Neuronal stem cell (in vitro differentiated cells): ENCODE measurements at regions not wholly inside any gene's neighbourhood (a gene's known extent, or its start where the extent isn't known, plus 50 kb on each side); places are given as distances from the start of the nearest gene placed in this dataset.
A peak's percentile ranks its signal among the peaks of the same experiment; 100 is the strongest.
"Not testable (repeated sequence)": the region's sequence is repeated elsewhere in the genome, so short reads cannot be mapped to it uniquely, and the experiment has no call there.

ENCODE experiments used
- DNase-seq: peaks from one replicate; pipeline ENCODE4 v3.0.0-alpha.2; 2013; ENCODE audit warnings: low spot score
- H2AFZ ChIP-seq: one replicate; pipeline ENCODE4 v1.6.1; 2013; ENCODE audit warnings: mild to moderate bottlenecking, low read length, inconsistent platforms
- H2AK5ac ChIP-seq: 2 replicates; pipeline ENCODE4 v1.6.1; 2013; ENCODE audit warnings: low read depth, mild to moderate bottlenecking, inconsistent platforms, low read length, moderate library complexity, mixed read lengths
- H2BK120ac ChIP-seq: 2 replicates; pipeline ENCODE4 v1.6.1; 2013; ENCODE audit warnings: low read depth, mild to moderate bottlenecking, inconsistent platforms, low read length, moderate library complexity, mixed read lengths
- H2BK12ac ChIP-seq: one replicate; pipeline ENCODE4 v1.6.1; 2013; ENCODE audit warnings: low read length, inconsistent platforms
- H2BK15ac ChIP-seq: 2 replicates; pipeline ENCODE4 v1.6.1; 2013; ENCODE audit warnings: mild to moderate bottlenecking, low read length, inconsistent platforms, mixed read lengths
- H2BK5ac ChIP-seq: one replicate; pipeline ENCODE4 v1.6.1; 2013; ENCODE audit warnings: inconsistent platforms, mild to moderate bottlenecking, low read length, moderate library complexity
- H3K14ac ChIP-seq: one replicate; pipeline ENCODE4 v1.6.1; 2013; ENCODE audit warnings: low read length, inconsistent platforms
- H3K18ac ChIP-seq: 2 replicates; pipeline ENCODE4 v1.6.1; 2013; ENCODE audit warnings: low read length, inconsistent platforms
- H3K23ac ChIP-seq: 2 replicates; pipeline ENCODE4 v1.6.1; 2013; ENCODE audit warnings: low read depth, mild to moderate bottlenecking, mixed read lengths, low read length, inconsistent platforms; ENCODE audit not compliant: poor library complexity
- H3K27ac ChIP-seq: replicated peaks from 3 replicates; pipeline ENCODE4 v1.5.1; 2013; ENCODE audit warnings: low read length, inconsistent platforms
- H3K27me3 ChIP-seq, 3 experiments: 2 replicates each; pipeline ENCODE4 v1.6.1; 2013; ENCODE audit warnings: low read length in 3 of 3, mild to moderate bottlenecking in 2 of 3, inconsistent platforms in 1 of 3, low read depth in 1 of 3, mixed read lengths in 1 of 3, moderate library complexity in 1 of 3; ENCODE audit not compliant: control insufficient read depth in 3 of 3, insufficient read depth in 3 of 3
- H3K36me3 ChIP-seq, 2 donors: replicated peaks in 1 of 2; 2 replicates each; pipeline ENCODE4 v1.6.1; 2013; ENCODE audit warnings: low read length in 2 of 2; ENCODE audit not compliant: control insufficient read depth in 2 of 2, insufficient read depth in 2 of 2
- H3K4ac ChIP-seq: 2 replicates; pipeline ENCODE4 v1.6.1; 2013; ENCODE audit warnings: inconsistent platforms, mild to moderate bottlenecking, low read length, moderate library complexity
- H3K4me1 ChIP-seq, 2 donors: 1 replicate in 1 of 2; 2 replicates in 1 of 2; pipeline ENCODE4 v1.6.1; 2013; ENCODE audit warnings: low read length in 2 of 2, low read depth in 1 of 2; ENCODE audit not compliant: control insufficient read depth in 2 of 2, insufficient read depth in 1 of 2
- H3K4me2 ChIP-seq: one replicate; pipeline ENCODE4 v1.6.1; 2013; ENCODE audit warnings: mild to moderate bottlenecking, low read length, inconsistent platforms; ENCODE audit not compliant: insufficient read depth, poor library complexity, severe bottlenecking
- H3K4me3 ChIP-seq, 2 donors: 2 replicates each; pipeline ENCODE4 v1.5.1; 2013; ENCODE audit warnings: low read length in 2 of 2, mild to moderate bottlenecking in 2 of 2, inconsistent platforms in 1 of 2, moderate library complexity in 1 of 2
- H3K79me1 ChIP-seq: one replicate; pipeline ENCODE4 v1.6.1; 2013; ENCODE audit warnings: low read depth, mild to moderate bottlenecking, inconsistent platforms, low read length, moderate library complexity
- H3K9ac ChIP-seq: one replicate; pipeline ENCODE4 v1.6.1; 2013; ENCODE audit warnings: mild to moderate bottlenecking, low read depth, low read length, inconsistent platforms; ENCODE audit not compliant: poor library complexity
- H3K9me3 ChIP-seq, 2 donors: replicated peaks in 1 of 2; 2 replicates each; pipeline versions ENCODE3 to v1.6.1; 2013; ENCODE audit warnings: low read length in 2 of 2, mild to moderate bottlenecking in 2 of 2, inconsistent platforms in 1 of 2, low read depth in 1 of 2, mixed read lengths in 1 of 2, moderate library complexity in 1 of 2; ENCODE audit not compliant: control insufficient read depth in 2 of 2, insufficient read depth in 1 of 2
- H4K8ac ChIP-seq: one replicate; pipeline ENCODE4 v1.6.1; 2013; ENCODE audit warnings: low read depth, mild to moderate bottlenecking, inconsistent platforms, low read length, moderate library complexity
- H4K91ac ChIP-seq: one replicate; pipeline ENCODE4 v1.6.1; 2013; ENCODE audit warnings: low read length, low read depth, mild to moderate bottlenecking, inconsistent platforms; ENCODE audit not compliant: poor library complexity
- WGBS, 2 donors: extraction: QIAGEN DNeasy Blood & Tissue Kit; methylation state at CpG; one replicate each; pipeline ENCODE4 v1.1.7; 2013; ENCODE audit warnings: missing lambda C conversion rate in 2 of 2, mixed read lengths in 1 of 2; ENCODE audit not compliant: insufficient read length in 2 of 2, insufficient replicate concordance in 1 of 2; ENCODE audit errors: extremely low coverage in 2 of 2; 5-methylcytosine and 5-hydroxymethylcytosine counted together

GRCh38 chr5:142233083-142234032 is 91.5 kb downstream of the SPRY4 start:
- H3K27ac ChIP-seq = no peak overlapping the region
- H2BK5ac ChIP-seq = no peak overlapping the region
- H2AFZ ChIP-seq = no peak overlapping the region
- peaks cover 12 to 19% of the 10 kb centered on the region in 2 donors for H3K4me1 ChIP-seq
- no peak overlapping the region for H2BK12ac ChIP-seq
- H3K9ac ChIP-seq = no peak overlapping the region
- no peak overlapping the region for H3K18ac ChIP-seq
- no peaks in the 10 kb centered on the region for H3K27me3 ChIP-seq
- no peak overlapping the region for H3K4me2 ChIP-seq
- H3K4ac ChIP-seq = no peak overlapping the region
- H3K4me3 ChIP-seq = no peak overlapping the region
- H4K91ac ChIP-seq = no peak overlapping the region
- no peak overlapping the region for H4K8ac ChIP-seq
- no peaks in the 10 kb centered on the region for H3K79me1 ChIP-seq
- peaks cover 2 to 8% of the 10 kb centered on the region in 2 donors for H3K9me3 ChIP-seq
- H2BK120ac ChIP-seq = no peak overlapping the region
- H2BK15ac ChIP-seq = no peak overlapping the region
- no CpG with 5 or more reads among the region's 16 CpGs for WGBS, 2 donors
- no peak overlapping the region for H3K23ac ChIP-seq
- no peak overlapping the region for H3K14ac ChIP-seq
- H3K36me3 ChIP-seq = no peaks in the 10 kb centered on the region
- DNase-seq = no peak
- no peak overlapping the region for H2AK5ac ChIP-seq

- not testable (repeated sequence) for H2AFZ ChIP-seq, H2BK5ac ChIP-seq, H3K4me2 ChIP-seq, H2BK120ac ChIP-seq, H3K36me3 ChIP-seq, H4K8ac ChIP-seq, H3K27ac ChIP-seq, H3K4me3 ChIP-seq, H3K18ac ChIP-seq, H2AK5ac ChIP-seq, H3K79me1 ChIP-seq, H3K4ac ChIP-seq, H2BK15ac ChIP-seq, H3K27me3 ChIP-seq, DNase-seq, H4K91ac ChIP-seq, H2BK12ac ChIP-seq, H3K9ac ChIP-seq, H3K23ac ChIP-seq, H3K14ac ChIP-seq
- Histone ChIP-seq H3K9me3 (peaks cover 2 to 10% of the 10 kb centered on the region in 2 donors), H3K4me1 (peaks cover 11 to 14% of the 10 kb centered on the region in 2 donors)
- no CpG with 5 or more reads among the region's 4 CpGs for WGBS, 2 donors
These were observed 93.9 kb downstream of the SPRY4 start for GRCh38 chr5:142230949-142231348.

- no peaks in the 10 kb centered on the region for H3K36me3 ChIP-seq
- H2BK5ac ChIP-seq = no peak overlapping the region
- H3K79me1 ChIP-seq = no peaks in the 10 kb centered on the region
- no peak overlapping the region for H2AFZ ChIP-seq
- no peak overlapping the region for H4K8ac ChIP-seq
- no peak overlapping the region for H3K23ac ChIP-seq
- no peak overlapping the region for H3K9ac ChIP-seq
- H3K27me3 ChIP-seq = no peaks in the 10 kb centered on the region
- H2BK12ac ChIP-seq = no peak overlapping the region
- no peak overlapping the region for H2BK120ac ChIP-seq
- no peak overlapping the region for H3K14ac ChIP-seq
- peaks cover 5 to 23% of the 10 kb centered on the region in 2 donors for H3K4me1 ChIP-seq
- H3K4me3 ChIP-seq = no peak overlapping the region
- H4K91ac ChIP-seq = no peak overlapping the region
- no peak for DNase-seq
- no CpG with 5 or more reads among the region's 8 CpGs for WGBS, 2 donors
- peaks cover 2 to 10% of the 10 kb centered on the region in 2 donors for H3K9me3 ChIP-seq
- H3K4ac ChIP-seq = no peak overlapping the region
- no peak overlapping the region for H2BK15ac ChIP-seq
- H3K27ac ChIP-seq = no peak overlapping the region
- H2AK5ac ChIP-seq = no peak overlapping the region
- H3K4me2 ChIP-seq = no peak overlapping the region
- H3K18ac ChIP-seq = peak overlapping the region; percentile 17
These were observed 99.7 kb downstream of the SPRY4 start for GRCh38 chr5:142225141-142225540.

DNA sequence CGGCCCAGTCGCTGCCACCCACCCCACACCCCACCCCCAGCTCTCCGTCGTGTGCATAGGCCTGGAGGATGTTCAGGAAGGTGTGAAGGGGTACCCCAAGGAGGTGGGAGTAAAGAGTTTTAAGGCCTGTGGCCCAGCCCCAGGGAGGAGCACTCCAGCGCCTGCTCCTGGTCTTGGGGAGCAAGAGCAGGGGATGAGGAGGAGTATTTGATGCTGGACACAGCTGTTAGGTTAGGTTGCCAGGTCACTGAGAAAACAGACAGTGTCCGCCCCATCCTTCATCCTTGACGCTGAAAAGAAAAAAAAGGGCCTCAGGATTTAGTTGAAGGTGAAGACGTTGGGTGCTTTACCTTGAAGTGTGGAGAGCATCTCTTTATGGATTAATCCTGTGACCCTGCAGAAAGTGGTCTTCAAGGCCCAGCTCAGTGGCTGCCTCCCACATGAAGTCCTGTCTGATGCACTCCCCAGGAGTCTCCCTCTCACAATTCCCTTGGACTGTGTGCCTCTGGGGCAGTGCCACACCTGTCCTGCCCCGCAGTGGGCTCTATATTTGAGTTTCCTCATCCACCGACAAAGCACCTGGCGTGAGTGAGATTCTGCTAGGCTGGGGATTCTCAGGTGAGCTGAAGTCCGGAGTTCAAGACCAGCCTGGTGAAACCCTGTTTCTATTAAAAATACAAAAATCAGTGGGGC is 101.8 kb downstream of the SPRY4 start:
- DNase-seq = no peak

More for the DNA sequence above, 101.8 kb downstream of the SPRY4 start:
- H3K23ac ChIP-seq = no peak overlapping the region
- no peak overlapping the region for H2AFZ ChIP-seq
- no peak overlapping the region for H3K9ac ChIP-seq
- H3K79me1 ChIP-seq = no peaks in the 10 kb centered on the region
- H4K8ac ChIP-seq = no peak overlapping the region
- no peak overlapping the region for H4K91ac ChIP-seq
- peaks cover 0 to 3% of the 10 kb centered on the region in 2 donors for H3K9me3 ChIP-seq
- no peak overlapping the region for H2AK5ac ChIP-seq
- no CpG with 5 or more reads among the region's 12 CpGs for WGBS, 2 donors
- no peak overlapping the region for H2BK120ac ChIP-seq
- H3K4ac ChIP-seq = no peak overlapping the region
- no peak overlapping the region for H3K27ac ChIP-seq
- no peaks in the 10 kb centered on the region for H3K36me3 ChIP-seq
- peaks cover 5 to 23% of the 10 kb centered on the region in 2 donors for H3K4me1 ChIP-seq
- no peak overlapping the region for H3K14ac ChIP-seq
- H3K4me3 ChIP-seq = no peak overlapping the region
- H2BK15ac ChIP-seq = peak overlapping the region; percentile 25
- peak overlapping the region; percentile 4 for H2BK5ac ChIP-seq
- H3K18ac ChIP-seq = peak overlapping the region; percentile 78
- H3K27me3 ChIP-seq = no peaks in the 10 kb centered on the region
- no peak overlapping the region for H3K4me2 ChIP-seq
- H2BK12ac ChIP-seq = no peak overlapping the region
